GM12878 (cell line): ENCODE measurements at regions not wholly inside any gene's neighbourhood (a gene's known extent, or its start where the extent isn't known, plus 50 kb on each side); places are given as distances from the start of the nearest gene placed in this dataset.

Source experiments
- ATAC-seq: fragments of 200-7000 bp; cut with Tn5 transposase; 3 replicates; pipeline ENCODE4 v1.9.1; 2020; ENCODE audit warnings: mild to moderate bottlenecking, moderate library complexity
- BruUV-seq: library from RNA; stranded (reverse); fragments of 400-500 nt; replicated peaks from 2 replicates; lab custom pipeline; 2021; lab: Mats Ljungman, UMichigan
- CTCF ChIA-PET: fragments of 300-600 bp; sonication (Branson Sonifier 250); formaldehyde crosslinking; extraction: SDS; loops from one replicate; lab custom pipeline; 2021; ENCODE audit warnings: inconsistent platforms; lab: Yijun Ruan, JAX
- POLR2A ChIA-PET: fragments of 350-600 bp; formaldehyde crosslinking; extraction: SDS; loops from one replicate; lab custom pipeline; 2021; ENCODE audit warnings: inconsistent platforms; lab: Charles Lee
- RAD21 ChIA-PET: fragments of 300-600 bp; sonication (Branson Sonifier 250); formaldehyde crosslinking; loops from one replicate; lab custom pipeline; 2023; ENCODE audit warnings: antibody characterized with exemption; ENCODE audit not compliant: unreplicated experiment; lab: Charles Lee
- SMC1A ChIA-PET: fragments of 300-600 bp; sonication (Branson Sonifier 250); formaldehyde crosslinking; loops from one replicate; lab custom pipeline; 2023; ENCODE audit not compliant: unreplicated experiment, uncharacterized antibody; lab: Charles Lee
- DNase-seq: peaks from one replicate; pipeline ENCODE4 v3.0.0-alpha.2; 2011; ENCODE audit warnings: low read depth, low spot score
- FAIRE-seq: peaks from 3 replicates; lab custom pipeline; 2011; peaks lifted over from hg19 to GRCh38; lab: Jason Lieb, UNC
- H2AFZ ChIP-seq: 2 replicates; pipeline ENCODE4 v1.6.0; 2011; ENCODE audit warnings: low read depth, low read length, control low read depth; ENCODE audit not compliant: control insufficient read depth
- H3K27ac ChIP-seq: 2 replicates; pipeline ENCODE4 v1.5.1; 2011; ENCODE audit warnings: control low read depth; ENCODE audit not compliant: control insufficient read depth, insufficient read depth
- H3K27me3 ChIP-seq, 2 experiments: replicated peaks in 1 of 2; 2 replicates each; pipeline versions ENCODE4 v1.6.0 to v1.6.1; 2011; ENCODE audit warnings: low read length in 1 of 2; ENCODE audit not compliant: control insufficient read depth in 2 of 2, insufficient read depth in 2 of 2
- H3K36me3 ChIP-seq, 2 experiments: 2 replicates each; pipeline ENCODE4 v1.5.1; 2011; ENCODE audit warnings: low read length in 1 of 2; ENCODE audit not compliant: control insufficient read depth in 2 of 2, insufficient read depth in 2 of 2
- H3K4me1 ChIP-seq: 2 replicates; pipeline ENCODE4 v1.6.1; 2011; ENCODE audit warnings: mild to moderate bottlenecking, low read length, moderate library complexity, mixed read lengths; ENCODE audit not compliant: control insufficient read depth, insufficient read depth
- H3K4me2 ChIP-seq: 2 replicates; pipeline ENCODE4 v1.6.0; 2011; ENCODE audit warnings: control low read depth; ENCODE audit not compliant: control insufficient read depth, insufficient read depth
- H3K4me3 ChIP-seq: fragments of 200-600 bp; sonication (generic); 2 replicates; pipeline ENCODE4 v1.5.1; 2016
- H3K79me2 ChIP-seq: 2 replicates; pipeline ENCODE4 v1.6.0; 2011; ENCODE audit warnings: low read length; ENCODE audit not compliant: control insufficient read depth, insufficient read depth
- H3K9ac ChIP-seq: 2 replicates; pipeline ENCODE4 v1.8.0; 2011; ENCODE audit warnings: low read length, control low read depth, mixed read lengths; ENCODE audit not compliant: control insufficient read depth, insufficient read depth
- H3K9me3 ChIP-seq: replicated peaks from 3 replicates; pipeline ENCODE4 v1.5.1; 2011; ENCODE audit warnings: mild to moderate bottlenecking, low read length; ENCODE audit not compliant: control insufficient read depth, insufficient read depth
- H4K20me1 ChIP-seq: 2 replicates; pipeline ENCODE4 v1.6.0; 2011; ENCODE audit not compliant: control insufficient read depth, insufficient read depth
- CREB1 ChIP-seq: IDR thresholded peaks from 2 replicates; pipeline ENCODE4 v1.6.1; 2012; ENCODE audit warnings: low read depth, mild to moderate bottlenecking, inconsistent platforms
- ETV6 ChIP-seq, 2 experiments: fragments of 450-650 bp in 1 of 2; IDR thresholded peaks in 1 of 2; conservative IDR thresholded peaks in 1 of 2; 2 replicates each; pipeline ENCODE4 v1.6.1; 2014; ENCODE audit warnings: antibody characterized with exemption in 1 of 2, borderline replicate concordance in 1 of 2, low read depth in 1 of 2, mild to moderate bottlenecking in 1 of 2, moderate library complexity in 1 of 2
- MEF2B ChIP-seq: fragments of 450-650 bp; IDR thresholded peaks from 2 replicates; pipeline ENCODE4 v1.6.1; 2018; ENCODE audit warnings: mild to moderate bottlenecking, moderate library complexity; ENCODE audit not compliant: partially characterized antibody, poor library complexity, severe bottlenecking
- PRDM15 ChIP-seq: fragments of 450-650 bp; formaldehyde crosslinking; IDR thresholded peaks from 2 replicates; pipeline ENCODE4 v1.4.0; 2020; ENCODE audit warnings: mild to moderate bottlenecking, moderate library complexity
- RUNX3 ChIP-seq: IDR thresholded peaks from 2 replicates; pipeline ENCODE4 v1.6.1; 2012; ENCODE audit warnings: low read length, inconsistent platforms
- SIX5 ChIP-seq: IDR thresholded peaks from 2 replicates; pipeline ENCODE4 v1.6.1; 2011; ENCODE audit warnings: mild to moderate bottlenecking, low read depth, low read length, moderate library complexity; ENCODE audit not compliant: severe bottlenecking
- SREBF2 ChIP-seq: IDR thresholded peaks from 2 replicates; pipeline ENCODE4 v1.6.1; 2012; ENCODE audit warnings: mild to moderate bottlenecking, low read length
- ZZZ3 ChIP-seq: IDR thresholded peaks from 2 replicates; pipeline ENCODE4 v1.6.1; 2011; ENCODE audit warnings: low read depth; ENCODE audit not compliant: control insufficient read depth, insufficient read length
- WGBS: methylation state at CpG from one replicate; pipeline ENCODE4 v1.1.6; 2016; ENCODE audit warnings: low lambda C conversion rate; ENCODE audit not compliant: insufficient replicate concordance, insufficient coverage; ENCODE audit errors: missing lambda C conversion rate; 5-methylcytosine and 5-hydroxymethylcytosine counted together
- in situ Hi-C: fragments of 300-500 bp; cut with MboI; formaldehyde crosslinking; loops from 9 replicates; pipeline ENCODE4 v1.14.3; 2018; ENCODE audit warnings: mixed read lengths
- intact Hi-C: fragments of 100-400 bp; cut with micrococcal nuclease; formaldehyde crosslinking; loops from one replicate; pipeline ENCODE4 v1.14.2; 2022; ENCODE audit not compliant: unreplicated experiment
- TF ChIP-seq, protein P1 (sequence below): IDR thresholded peaks from 2 replicates; pipeline ENCODE4 v1.6.1; 2012; ENCODE audit warnings: low read depth, low read length, improper control_type of control experiment

GRCh38 chr2:209321581-209321980, 102.3 kb upstream of the MAP2 start:
- H3K27ac ChIP-seq: no peak overlapping the region
- H4K20me1 ChIP-seq: no peaks in the 10 kb centered on the region
- CTCF ChIA-PET: interaction anchor here (1.3 kb wide), 1 partner anchor 13 kb away, joined by 5 read pairs; no protein-coding TSS in a partner anchor
- POLR2A ChIA-PET: no interaction called here
- no peaks in the 10 kb centered on the region for H3K27me3 ChIP-seq
- H3K79me2 ChIP-seq: no peaks in the 10 kb centered on the region
- ATAC-seq: no peak
- H3K4me1 ChIP-seq: no peaks in the 10 kb centered on the region
- H3K4me3 ChIP-seq: no peak overlapping the region
- no TSS peak for BruUV-seq
- no peak overlapping the region for H3K4me2 ChIP-seq
- RAD21 ChIA-PET: no interaction called here
- no peaks in the 10 kb centered on the region for H3K36me3 ChIP-seq
- no peak for FAIRE-seq
- no peak for DNase-seq
- H2AFZ ChIP-seq: no peak overlapping the region
- H3K9me3 ChIP-seq: no peaks in the 10 kb centered on the region
- in situ Hi-C loops (no loop called here), intact Hi-C loops (loop anchor here (5.0 kb wide), 1 partner anchor 854 kb away; no protein-coding TSS in a partner anchor)
- TF ChIP-seq ETV6 (conservative IDR thresholded peaks at IDR 0.05 in 1 of 2, IDR thresholded peaks at IDR 0.05 in 1 of 2; ENCODE audit: borderline replicate concordance in 1 of 2, low read depth in 1 of 2) (no peak), ZZZ3 (no peak), MEF2B (no peak), CREB1 (no peak)
- SMC1A ChIA-PET: no interaction called here
- WGBS: 51% methylated on average over 3 of the region's 3 CpGs
- H3K9ac ChIP-seq: no peak overlapping the region

- ATAC-seq: no peak
- ChIA-PET CTCF (interaction anchor here (1.3 kb wide), 1 partner anchor 13 kb away, joined by 5 read pairs; no protein-coding TSS in a partner anchor), SMC1A (no interaction called here), POLR2A (no interaction called here), RAD21 (no interaction called here)
- Histone ChIP-seq H3K4me2 (no peak overlapping the region), H3K4me3 (no peak overlapping the region), H3K27me3 (no peaks in the 10 kb centered on the region), H3K9ac (no peak overlapping the region), H3K27ac (no peak overlapping the region), H2AFZ (no peak overlapping the region), H3K9me3 (no peaks in the 10 kb centered on the region), H3K79me2 (no peaks in the 10 kb centered on the region), H3K4me1 (no peaks in the 10 kb centered on the region), H3K36me3 (no peaks in the 10 kb centered on the region), H4K20me1 (no peaks in the 10 kb centered on the region)
- no peak for DNase-seq
- in situ Hi-C loops (no loop called here), intact Hi-C loops (loop anchor here (5.0 kb wide), 1 partner anchor 855 kb away; no protein-coding TSS in a partner anchor)
- TF ChIP-seq, protein P1, sequence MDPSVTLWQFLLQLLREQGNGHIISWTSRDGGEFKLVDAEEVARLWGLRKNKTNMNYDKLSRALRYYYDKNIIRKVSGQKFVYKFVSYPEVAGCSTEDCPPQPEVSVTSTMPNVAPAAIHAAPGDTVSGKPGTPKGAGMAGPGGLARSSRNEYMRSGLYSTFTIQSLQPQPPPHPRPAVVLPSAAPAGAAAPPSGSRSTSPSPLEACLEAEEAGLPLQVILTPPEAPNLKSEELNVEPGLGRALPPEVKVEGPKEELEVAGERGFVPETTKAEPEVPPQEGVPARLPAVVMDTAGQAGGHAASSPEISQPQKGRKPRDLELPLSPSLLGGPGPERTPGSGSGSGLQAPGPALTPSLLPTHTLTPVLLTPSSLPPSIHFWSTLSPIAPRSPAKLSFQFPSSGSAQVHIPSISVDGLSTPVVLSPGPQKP: no peak
- TF ChIP-seq PRDM15 (no peak), SIX5 (no peak), RUNX3 (no peak), SREBF2 (no peak)
- WGBS: 0% methylated on average over 1 of the region's 1 CpG
- BruUV-seq: no TSS peak
- FAIRE-seq: no peak
These were observed 101.8 kb upstream of the MAP2 start for GRCh38 chr2:209322041-209322440.
